HL-60 (cell line): ENCODE measurements at regions not wholly inside any gene's neighbourhood (a gene's known extent, or its start where the extent isn't known, plus 50 kb on each side); places are given as distances from the start of the nearest gene placed in this dataset.

Experiments
- DNase-seq, 2 experiments: peaks; one replicate each; pipeline ENCODE4 v3.0.0-alpha.2; 2010 to 2020; ENCODE audit warnings: low read depth in 1 of 2, low spot score in 1 of 2
- H3K27ac ChIP-seq: fragments of 250-450 bp; sonication (Bioruptor Pico); replicated peaks from 2 replicates; pipeline ENCODE4 v1.5.1; 2020; ENCODE audit warnings: mild to moderate bottlenecking, moderate library complexity
- H3K27me3 ChIP-seq: fragments of 250-450 bp; sonication (Bioruptor Pico); 2 replicates; pipeline ENCODE4 v1.5.1; 2021; ENCODE audit warnings: mild to moderate bottlenecking, moderate library complexity; ENCODE audit not compliant: insufficient read depth, poor library complexity, severe bottlenecking
- H3K4me3 ChIP-seq: replicated peaks from 2 replicates; pipeline ENCODE4 v1.5.1; 2011; ENCODE audit warnings: mild to moderate bottlenecking, control low read depth, low read length; ENCODE audit not compliant: insufficient read depth
- CTCF ChIP-seq: IDR thresholded peaks from one replicate; pipeline ENCODE4 v1.5.1; 2011; ENCODE audit warnings: low read length, control low read depth, inconsistent platforms; ENCODE audit not compliant: insufficient read depth
- GABPA ChIP-seq: IDR thresholded peaks from 2 replicates; pipeline ENCODE4 v1.6.1; 2012; ENCODE audit warnings: low read depth
- POLR2AphosphoS5 ChIP-seq: IDR thresholded peaks from 2 replicates; pipeline ENCODE4 v1.6.1; 2012; ENCODE audit warnings: low read depth
- REST ChIP-seq: IDR thresholded peaks from 2 replicates; pipeline ENCODE4 v1.6.1; 2012; ENCODE audit warnings: low read depth; ENCODE audit not compliant: insufficient replicate concordance
- SPI1 ChIP-seq: IDR thresholded peaks from 2 replicates; pipeline ENCODE4 v1.6.1; 2012; ENCODE audit warnings: low read depth, mild to moderate bottlenecking, borderline replicate concordance

DNA sequence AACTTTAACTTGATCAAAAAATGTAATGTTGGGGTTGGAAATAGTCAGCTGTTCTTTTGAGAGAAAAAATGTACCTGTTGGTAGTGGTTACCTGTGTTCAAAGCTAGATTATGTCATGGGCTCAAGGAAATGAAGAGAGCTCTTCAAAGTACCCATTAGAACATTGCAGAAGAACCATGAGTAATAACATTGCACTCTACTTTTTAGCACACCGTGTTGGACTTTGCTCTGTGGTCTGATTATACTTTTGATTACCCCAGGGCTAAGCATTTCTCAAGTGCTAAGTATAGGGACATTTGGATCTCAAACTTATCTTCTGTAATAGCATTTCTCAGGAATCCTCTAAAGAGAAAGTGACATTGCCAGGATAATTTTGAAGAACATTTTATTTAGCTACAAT lies 1122.8 kb upstream of the CELF4 start:
- TF ChIP-seq CTCF (no peak), REST (no peak), GABPA (no peak), SPI1 (no peak), POLR2AphosphoS5 (no peak)
- Histone ChIP-seq H3K27ac (no peak overlapping the region), H3K4me3 (no peak overlapping the region), H3K27me3 (no peaks in the 10 kb centered on the region)
- no peak for DNase-seq

DNA sequence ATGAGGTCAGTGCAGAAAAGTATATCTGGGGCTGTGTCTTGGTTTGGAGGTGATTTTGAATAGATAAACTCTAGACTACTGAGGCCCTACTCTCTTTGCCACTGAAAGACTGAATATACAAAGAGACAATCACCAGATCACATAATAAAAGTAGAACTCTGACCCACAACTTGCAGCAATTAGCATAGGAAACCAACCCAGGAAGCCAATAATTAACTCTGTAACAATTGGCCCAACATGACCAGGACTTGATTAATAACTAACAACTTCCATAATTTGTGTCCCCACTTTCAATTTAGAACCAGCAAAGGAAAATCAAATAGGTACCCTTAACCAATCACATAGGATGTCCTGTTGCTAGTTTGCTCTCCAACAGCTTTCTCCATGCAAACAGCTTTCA lies 1104.9 kb upstream of the CELF4 start:
- Histone ChIP-seq H3K27ac (no peak overlapping the region), H3K4me3 (no peak overlapping the region), H3K27me3 (no peaks in the 10 kb centered on the region)
- no peak for DNase-seq
- TF ChIP-seq SPI1 (no peak), CTCF (no peak), POLR2AphosphoS5 (no peak), GABPA (no peak), REST (no peak)

DNA sequence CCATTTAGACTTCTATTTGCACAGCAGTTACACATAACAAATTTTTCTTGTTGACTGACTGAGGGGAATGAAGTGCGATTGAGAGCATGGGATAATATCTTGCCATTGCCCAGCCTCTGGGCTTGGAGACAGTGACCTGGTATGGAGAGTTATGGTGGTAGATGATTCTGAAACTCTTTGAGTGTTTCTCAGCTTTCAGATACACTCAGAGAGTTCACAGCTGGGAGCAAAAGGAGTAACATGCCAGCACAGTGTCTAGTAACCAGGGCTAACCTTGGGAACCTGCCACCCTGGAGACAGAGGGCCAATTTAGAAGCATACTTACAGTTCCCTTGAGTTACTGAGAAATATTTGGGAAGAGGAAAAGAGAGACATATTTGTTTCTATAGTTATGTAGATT lies 1099.3 kb upstream of the CELF4 start:
- no peaks in the 10 kb centered on the region for H3K27me3 ChIP-seq
- no peak overlapping the region for H3K27ac ChIP-seq
- TF ChIP-seq GABPA (no peak), POLR2AphosphoS5 (no peak), SPI1 (no peak), REST (no peak), CTCF (no peak)

More for the DNA sequence above, 1099.3 kb upstream of the CELF4 start:
- no peak overlapping the region for H3K4me3 ChIP-seq
- no peak for DNase-seq
